ENCODE measurements at regions not wholly inside any gene's neighbourhood (a gene's known extent, or its start where the extent isn't known, plus 50 kb on each side); places are given as distances from the start of the nearest gene placed in this dataset.

GRCh38 chr2:105553538-105554196, 154.8 kb upstream of the FHL2 start:
- DNase-seq (ENCODE audit: low read depth, low spot score) = no peak
- H3K4me3 Mint-ChIP-seq = no peak overlapping the region
- H3K36me3 Mint-ChIP-seq (ENCODE audit: low read depth) = no peaks in the 10 kb centered on the region
- TF ChIP-seq CTCF (conservative IDR thresholded peaks at IDR 0.05) = no peak
- no peaks in the 10 kb centered on the region for H3K27me3 Mint-ChIP-seq (ENCODE audit: low read depth)
- H3K27ac Mint-ChIP-seq (ENCODE audit: unreplicated experiment) = no peak overlapping the region
- no peaks in the 10 kb centered on the region for H3K9me3 Mint-ChIP-seq
- H3K4me1 Mint-ChIP-seq = no peaks in the 10 kb centered on the region

GRCh38 chr2:105546628-105546974, 147.8 kb upstream of the FHL2 start:
- Mint-ChIP-seq H3K36me3 (ENCODE audit: low read depth) (no peaks in the 10 kb centered on the region), H3K27me3 (ENCODE audit: low read depth) (no peaks in the 10 kb centered on the region), H3K4me3 (no peak overlapping the region), H3K27ac (ENCODE audit: unreplicated experiment) (no peak overlapping the region), H3K4me1 (peaks cover 11% of the 10 kb centered on the region), H3K9me3 (no peaks in the 10 kb centered on the region)
- no peak for DNase-seq (ENCODE audit: low read depth, low spot score)
- no peak for TF ChIP-seq CTCF (conservative IDR thresholded peaks at IDR 0.05)

- peak; percentile 72 for DNase-seq (ENCODE audit: low read depth, low spot score)
- Mint-ChIP-seq H3K27me3 (ENCODE audit: low read depth) (no peaks in the 10 kb centered on the region), H3K4me3 (no peak overlapping the region), H3K9me3 (no peaks in the 10 kb centered on the region), H3K27ac (ENCODE audit: unreplicated experiment) (no peak overlapping the region), H3K36me3 (ENCODE audit: low read depth) (no peaks in the 10 kb centered on the region), H3K4me1 (peaks cover 11% of the 10 kb centered on the region)
- peak; percentile 84 for TF ChIP-seq CTCF (conservative IDR thresholded peaks at IDR 0.05)
These were observed 147.1 kb upstream of the FHL2 start for GRCh38 chr2:105545730-105546627.

- Mint-ChIP-seq H3K36me3 (ENCODE audit: low read depth) (no peaks in the 10 kb centered on the region), H3K27ac (ENCODE audit: unreplicated experiment) (no peak overlapping the region), H3K9me3 (no peaks in the 10 kb centered on the region), H3K4me1 (peaks cover 11% of the 10 kb centered on the region), H3K27me3 (ENCODE audit: low read depth) (no peaks in the 10 kb centered on the region), H3K4me3 (no peak overlapping the region)
- no peak for DNase-seq (ENCODE audit: low read depth, low spot score)
- no peak for TF ChIP-seq CTCF (conservative IDR thresholded peaks at IDR 0.05)
These were observed 145.9 kb upstream of the FHL2 start for GRCh38 chr2:105544591-105545377.

GRCh38 chr2:105541189-105542050, 142.6 kb upstream of the FHL2 start:
- no peak overlapping the region for H3K27ac Mint-ChIP-seq (ENCODE audit: unreplicated experiment)
- no peaks in the 10 kb centered on the region for H3K9me3 Mint-ChIP-seq
- H3K4me3 Mint-ChIP-seq = no peak overlapping the region
- H3K36me3 Mint-ChIP-seq (ENCODE audit: low read depth) = no peaks in the 10 kb centered on the region
- no peaks in the 10 kb centered on the region for H3K4me1 Mint-ChIP-seq
- no peak for DNase-seq (ENCODE audit: low read depth, low spot score)
- TF ChIP-seq CTCF (conservative IDR thresholded peaks at IDR 0.05) = no peak
- no peaks in the 10 kb centered on the region for H3K27me3 Mint-ChIP-seq (ENCODE audit: low read depth)
